Umbilical cord (tissue), 1 donor: ENCODE measurements at regions not wholly inside any gene's neighbourhood (a gene's known extent, or its start where the extent isn't known, plus 50 kb on each side); places are given as distances from the start of the nearest gene placed in this dataset.
A peak's percentile ranks its signal among the peaks of the same experiment; 100 is the strongest.

Experiments
- DNase-seq: peaks from one replicate; pipeline ENCODE4 v3.0.0-alpha.2; 2015; ENCODE audit warnings: low spot score

GRCh38 chr2:18791172-18791797 lies 201.9 kb upstream of the NT5C1B start:
- peak; percentile 16 for DNase-seq

DNA sequence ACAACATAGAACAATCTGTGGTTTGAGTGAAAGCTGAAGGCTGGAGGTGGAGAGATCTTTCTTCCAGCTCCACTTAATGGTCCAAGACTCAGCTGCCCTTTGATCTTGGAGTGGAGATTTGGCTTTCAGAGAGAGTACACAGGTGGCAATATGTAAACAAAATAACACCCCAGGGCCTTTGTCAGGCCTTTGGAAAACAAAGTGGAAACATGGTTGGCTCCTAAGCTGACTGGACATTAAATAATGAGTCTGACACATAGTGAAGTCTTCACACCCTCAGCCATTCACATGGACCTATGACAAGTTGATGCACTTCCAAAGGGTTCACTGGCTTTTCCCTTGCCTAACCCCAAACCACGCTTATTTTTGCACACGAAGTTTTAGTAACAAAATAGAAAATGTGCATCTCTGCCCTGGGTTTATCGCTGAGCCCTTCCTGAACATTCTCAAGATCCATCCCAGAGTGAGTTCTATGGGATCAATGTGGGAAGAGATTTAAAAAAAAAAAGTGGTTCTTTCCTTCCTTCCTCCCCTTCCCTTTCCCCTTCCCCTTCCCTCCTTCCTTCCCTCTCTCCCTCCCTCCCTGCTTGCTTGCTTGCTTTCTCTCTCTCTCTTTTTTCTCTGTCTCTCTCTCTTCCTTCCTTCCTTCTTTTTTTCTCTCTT lies 201.3 kb upstream of the NT5C1B start:
- DNase-seq: no peak

DNA sequence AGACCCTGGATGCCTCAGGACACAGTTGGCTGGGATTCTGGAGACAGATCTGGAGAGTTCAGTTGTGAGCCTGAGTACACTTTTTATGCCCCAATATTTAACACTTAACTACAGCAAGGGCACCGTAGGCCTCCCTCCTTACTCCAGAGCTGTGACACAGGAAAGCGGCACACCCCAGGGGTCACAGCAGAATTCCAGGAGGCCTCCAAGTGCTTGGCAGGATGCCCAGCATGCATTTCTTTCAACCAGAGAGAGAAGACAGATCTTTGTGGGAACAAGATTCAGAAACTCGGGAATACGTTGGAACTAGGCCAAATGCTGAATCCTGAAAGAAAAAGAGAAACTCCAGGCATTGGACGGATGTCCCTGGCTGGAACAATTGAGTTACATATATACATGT lies 199.2 kb upstream of the NT5C1B start:
- peak; percentile 70 for DNase-seq

GRCh38 chr2:18787726-18788125 lies 198.4 kb upstream of the NT5C1B start:
- no peak for DNase-seq

DNA sequence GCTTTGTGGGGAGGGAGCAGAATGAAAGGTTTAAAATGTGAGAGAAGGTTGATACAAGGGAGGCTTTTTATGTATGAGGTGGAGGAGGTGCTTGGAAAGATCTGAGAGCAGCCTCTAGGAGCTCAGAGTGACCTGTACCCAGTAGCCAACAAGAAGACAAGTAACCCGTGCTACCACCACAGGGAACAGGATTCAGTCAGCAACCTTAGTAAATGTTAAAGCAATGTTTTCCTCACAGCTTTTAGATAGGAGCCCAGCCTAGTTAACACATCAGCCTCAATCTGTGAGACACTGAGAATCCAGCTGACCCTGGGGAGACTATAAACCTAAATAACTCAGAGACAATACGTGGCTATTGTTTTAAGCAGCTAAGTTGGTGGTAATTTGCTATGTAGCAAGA lies 194.9 kb upstream of the NT5C1B start:
- DNase-seq: no peak

DNA sequence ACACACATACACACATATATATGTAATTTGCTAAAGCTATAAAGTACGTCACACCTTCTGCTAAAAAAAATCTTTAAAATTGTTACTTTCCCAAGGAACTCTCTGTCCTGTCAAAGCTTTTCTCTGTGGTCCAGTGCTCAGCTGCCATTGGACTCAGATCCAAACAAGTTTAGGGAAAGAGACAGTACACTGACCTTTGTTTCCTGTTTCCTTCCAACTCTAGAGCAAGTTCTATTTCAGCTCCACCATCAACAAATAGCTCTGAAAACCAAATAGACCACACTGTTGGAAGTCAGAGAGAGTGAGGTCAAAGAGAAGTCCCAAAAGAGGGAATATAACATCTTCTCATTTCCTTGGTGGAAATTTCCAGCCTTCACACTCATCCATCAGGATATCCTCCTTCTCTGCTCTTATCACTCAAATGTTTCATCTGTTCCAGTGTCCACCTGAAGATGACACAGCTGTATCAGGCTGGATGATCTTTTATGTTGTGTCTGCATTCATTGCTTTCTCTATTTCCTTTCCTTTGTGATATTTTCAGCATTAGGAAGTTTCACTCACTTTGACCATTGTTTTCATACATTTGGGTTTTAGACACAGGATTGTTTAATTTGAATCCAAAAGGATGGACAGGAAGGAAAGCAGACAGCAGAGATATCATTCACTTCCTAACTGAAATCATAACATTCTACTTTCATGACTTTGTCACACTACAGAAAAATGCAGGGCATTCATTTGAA lies 192.3 kb upstream of the NT5C1B start:
- DNase-seq: no peak

DNA sequence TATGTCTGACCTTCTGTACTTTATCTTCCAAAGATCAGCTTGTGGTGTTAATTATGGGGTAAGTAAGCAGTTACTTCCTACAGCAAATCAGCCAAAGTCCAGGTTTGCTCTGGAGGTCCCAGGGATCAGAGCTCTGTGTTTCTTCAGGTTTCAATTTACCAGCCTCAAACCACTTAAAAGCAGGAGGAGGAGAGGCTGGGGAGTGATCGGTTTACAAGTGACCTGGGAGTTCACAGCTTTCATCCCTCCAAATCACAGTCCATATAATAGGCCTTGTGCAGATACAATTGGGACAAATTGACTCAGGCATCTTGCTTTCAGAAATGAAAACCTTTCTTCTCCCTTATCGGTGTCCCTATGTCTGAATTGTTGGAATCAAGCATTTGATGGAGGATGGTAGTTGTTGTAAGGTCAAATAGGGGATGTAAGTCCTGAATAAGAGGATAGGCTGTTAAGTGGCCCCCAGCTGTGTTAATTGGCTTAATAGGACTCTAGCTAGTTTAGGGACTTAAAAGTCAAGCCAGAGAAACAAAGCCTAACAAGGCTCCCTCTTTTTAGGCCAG lies 188.0 kb upstream of the NT5C1B start:
- DNase-seq: no peak

GRCh38 chr2:18771212-18771611 lies 181.8 kb upstream of the NT5C1B start:
- DNase-seq: no peak

- DNase-seq: peak; percentile 82
Measured at GRCh38 chr2:18763338-18763737, 174.0 kb upstream of the NT5C1B start.

DNA sequence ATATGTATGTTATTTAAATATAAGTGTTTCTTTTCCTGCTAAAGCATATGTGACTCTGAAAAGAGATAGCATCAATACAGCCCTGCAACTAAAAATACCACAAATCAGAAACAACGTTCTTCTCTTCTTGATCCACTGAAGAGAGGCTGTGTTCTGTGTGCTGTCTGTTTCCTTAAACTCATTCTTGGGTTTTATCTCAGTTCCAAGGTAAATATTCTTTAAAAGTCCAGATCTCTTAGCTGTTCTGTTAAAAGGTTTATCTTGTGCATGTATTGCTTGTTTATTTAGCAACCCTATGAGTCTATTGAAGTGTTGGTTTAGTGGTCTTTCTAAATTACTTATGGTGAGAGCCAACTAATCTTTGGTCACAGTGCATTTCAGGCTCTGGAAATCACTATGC lies 173.3 kb upstream of the NT5C1B start:
- DNase-seq: peak; percentile 57

- no peak for DNase-seq
Measured at GRCh38 chr2:18754286-18754685, 164.9 kb upstream of the NT5C1B start.

GRCh38 chr2:18753722-18754121 lies 164.4 kb upstream of the NT5C1B start:
- DNase-seq: no peak

DNA sequence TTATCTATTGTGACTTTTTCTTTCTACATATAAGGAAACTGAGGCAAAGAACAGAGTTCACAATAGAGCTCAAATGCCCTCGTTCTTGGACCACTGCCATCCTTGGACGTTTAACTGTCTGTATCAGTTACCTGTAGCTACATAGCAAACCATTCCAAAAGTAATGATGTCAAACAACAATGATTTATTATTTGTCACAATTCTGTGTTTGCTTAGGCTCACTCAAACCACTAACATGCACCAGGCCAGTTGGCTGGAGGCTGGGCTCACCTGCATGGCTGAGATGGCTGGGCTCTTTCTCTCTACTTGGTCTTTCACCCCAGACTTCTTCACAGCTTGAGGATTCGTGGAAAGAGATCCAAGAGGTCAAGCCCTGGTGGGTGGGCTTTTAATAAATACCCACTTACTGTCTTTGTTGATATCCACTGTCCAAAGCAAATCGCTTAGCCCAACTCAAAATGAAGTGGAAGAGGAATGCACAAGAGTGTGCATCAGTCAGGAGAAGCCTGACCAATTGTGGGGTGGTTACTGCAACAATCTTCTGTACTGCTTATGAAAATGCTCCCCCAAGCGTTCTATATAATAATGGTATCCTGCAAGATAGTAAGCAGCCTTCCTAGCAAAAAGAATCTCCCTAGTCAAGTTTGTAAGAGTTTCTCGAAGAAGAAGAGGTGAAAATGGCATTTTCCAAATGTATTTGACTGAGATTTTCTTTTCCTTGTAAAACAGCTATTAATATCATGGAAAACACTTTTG lies 163.5 kb upstream of the NT5C1B start:
- peak; percentile 40 for DNase-seq

DNA sequence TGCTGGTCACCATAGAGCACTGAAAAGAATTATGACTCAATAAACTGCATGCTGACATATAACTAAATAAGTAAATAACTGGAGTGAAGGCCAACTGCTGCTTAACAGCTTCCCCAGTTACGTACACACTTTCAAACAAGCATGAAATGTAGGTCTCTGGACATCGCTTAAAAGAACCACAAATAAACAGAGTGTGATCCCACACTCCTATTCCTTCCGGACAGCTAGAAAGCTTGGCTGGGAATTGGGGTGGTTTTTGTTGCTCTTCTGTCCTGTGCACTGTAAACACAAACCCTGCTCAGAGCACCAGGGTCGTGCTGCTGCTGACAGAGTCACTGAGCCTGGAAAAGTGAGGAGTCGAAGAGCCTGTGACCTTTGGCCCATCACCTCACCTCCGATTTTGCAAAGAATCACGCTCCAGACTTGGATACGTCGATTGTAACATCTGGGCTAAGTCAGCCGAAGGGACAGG lies 162.7 kb upstream of the NT5C1B start:
- DNase-seq: peak; percentile 30

DNA sequence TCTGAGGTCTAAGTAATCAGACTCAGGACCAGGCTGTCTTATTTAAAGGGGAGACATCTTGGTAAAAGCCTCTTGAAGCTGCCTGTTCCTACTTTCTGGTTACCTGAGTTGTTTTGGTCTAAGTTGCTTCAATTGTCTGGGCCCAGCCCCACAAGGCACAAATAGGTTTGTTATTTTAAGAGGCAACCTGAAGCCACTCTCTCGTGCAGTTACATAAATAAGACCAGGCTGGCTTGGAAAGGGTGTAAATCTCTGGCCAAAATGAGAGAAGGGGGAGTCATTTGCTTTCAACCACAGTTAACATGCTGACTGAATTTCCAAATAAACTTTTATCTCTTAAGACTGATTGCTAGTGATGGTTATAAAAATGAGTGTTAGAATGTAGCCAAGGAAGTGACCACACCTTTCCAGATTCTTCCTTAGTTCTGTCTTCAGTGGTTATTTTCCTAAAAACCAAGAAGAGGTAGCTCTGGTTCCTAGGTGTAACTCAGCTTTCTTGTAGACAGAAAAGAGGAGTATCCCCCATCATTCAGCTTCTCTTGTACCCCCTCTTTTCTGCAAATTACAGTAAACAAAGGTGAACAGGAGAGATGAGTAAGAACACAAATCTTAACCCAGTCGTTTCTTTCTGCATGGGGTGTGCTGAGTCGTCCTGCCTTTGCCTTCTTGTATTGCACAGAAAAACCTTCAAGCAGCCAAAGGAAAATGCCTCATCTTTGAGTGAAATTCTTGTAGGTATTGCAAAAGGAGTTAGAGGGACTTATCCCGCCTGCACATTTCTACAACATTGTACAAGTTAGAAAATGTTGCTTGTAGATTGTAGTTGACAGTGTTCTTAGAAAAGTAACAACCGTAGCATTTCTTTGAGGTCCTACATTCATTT lies 161.5 kb upstream of the NT5C1B start:
- peak; percentile 69 for DNase-seq

DNA sequence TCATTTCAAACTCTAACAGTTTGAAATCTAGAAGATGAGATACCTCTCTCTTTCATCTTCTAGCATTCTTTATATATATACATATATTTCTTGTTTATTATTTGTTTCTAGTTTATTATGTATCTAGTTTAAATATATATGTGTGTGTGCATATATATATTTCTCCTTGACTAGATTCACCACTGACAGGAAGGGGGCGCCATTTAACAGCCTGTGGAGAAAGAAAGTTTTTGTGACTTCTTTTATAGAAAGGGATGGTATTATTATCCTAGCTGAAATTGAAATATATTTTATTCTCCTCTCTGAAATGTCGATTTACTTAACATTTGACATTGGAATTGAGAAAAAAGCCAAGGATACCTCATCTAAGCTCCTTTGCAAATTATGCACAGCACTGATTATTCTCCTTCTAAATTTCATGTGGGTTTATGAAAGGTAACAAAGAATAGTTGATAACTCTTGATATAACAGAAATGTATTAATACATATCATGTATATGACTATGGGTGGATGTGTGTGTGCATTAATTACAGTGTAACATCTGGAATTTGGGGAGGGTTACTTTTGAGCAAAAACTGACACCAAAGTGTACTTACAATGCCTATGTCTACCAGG lies 160.7 kb upstream of the NT5C1B start:
- peak; percentile 85 for DNase-seq

DNA sequence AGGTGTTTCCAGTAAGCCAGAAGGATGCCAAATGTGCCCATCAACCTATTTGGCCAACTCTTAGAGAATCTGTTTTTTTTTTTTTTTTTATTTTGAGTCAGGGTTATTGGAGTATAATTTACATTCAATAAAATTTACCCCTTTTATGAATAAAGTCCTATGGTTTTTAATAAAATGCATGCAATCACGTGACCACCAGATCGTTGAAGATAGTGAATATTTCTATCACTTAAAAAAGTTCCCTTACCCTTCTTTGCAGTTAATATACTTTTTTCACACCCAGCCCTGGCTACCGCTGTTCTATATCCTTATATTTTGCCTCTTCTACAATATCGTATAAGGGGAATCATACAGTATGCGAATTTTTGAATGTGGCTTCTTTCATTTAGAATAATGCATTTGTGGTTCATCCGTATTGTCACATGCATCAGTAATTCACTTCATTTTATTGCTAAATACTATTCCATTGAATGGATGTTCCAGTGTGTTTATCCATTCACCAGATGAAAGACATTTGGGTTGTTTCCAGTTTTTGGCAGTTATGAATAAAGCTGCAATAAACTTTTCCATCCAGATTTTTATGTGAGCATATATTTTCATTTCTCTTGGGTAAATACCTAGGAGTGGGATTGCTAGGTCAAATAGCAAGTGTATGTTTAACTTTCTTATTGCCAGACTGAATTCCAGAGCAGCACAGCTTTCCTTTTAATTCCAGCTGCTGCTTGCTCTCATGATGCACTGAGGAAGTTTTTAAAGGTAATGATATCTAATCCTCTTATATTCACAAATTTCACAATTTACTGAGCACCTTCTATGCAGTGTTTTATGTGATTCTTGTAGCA lies 156.3 kb upstream of the NT5C1B start:
- no peak for DNase-seq

GRCh38 chr2:18741895-18742732 lies 152.7 kb upstream of the NT5C1B start:
- DNase-seq: peak; percentile 96
